Stimulated activated naive B cell treated with anti-CD40 and anti-IgM and Interleukin-4, amounts not matched to agents 10 μg/mL and 1 μg/mL and 100 μg/mL, for 72 hours (primary cell): ENCODE measurements at regions not wholly inside any gene's neighbourhood (a gene's known extent, or its start where the extent isn't known, plus 50 kb on each side); places are given as distances from the start of the nearest gene placed in this dataset.

Experiments used
- ATAC-seq, 2 donors: fragments of 150-1000 bp; cut with Tn5 transposase; replicated peaks; 2 replicates each; pipeline ENCODE4 v1.10.0; 2021; ENCODE audit warnings: moderate library complexity in 1 of 2
- DNase-seq: peaks from one replicate; pipeline ENCODE4 v3.0.0; 2021
- H3K27ac Mint-ChIP-seq: one replicate; pipeline ENCODE4 v1.8.0; 2022; ENCODE audit warnings: mild to moderate bottlenecking, mixed read lengths
- H3K27me3 Mint-ChIP-seq, 2 donors: one replicate each; pipeline ENCODE4 v1.8.0; 2022; ENCODE audit warnings: mixed read lengths in 2 of 2
- H3K36me3 Mint-ChIP-seq, 2 donors: one replicate each; pipeline ENCODE4 v1.8.0; 2022; ENCODE audit warnings: mixed read lengths in 2 of 2, mild to moderate bottlenecking in 1 of 2
- H3K4me1 Mint-ChIP-seq, 2 donors: one replicate each; pipeline ENCODE4 v1.8.0; 2022; ENCODE audit warnings: mixed read lengths in 2 of 2, mild to moderate bottlenecking in 1 of 2
- H3K4me3 Mint-ChIP-seq, 2 donors: one replicate each; pipeline ENCODE4 v1.8.0; 2022; ENCODE audit warnings: mild to moderate bottlenecking in 2 of 2, mixed read lengths in 2 of 2, moderate library complexity in 1 of 2
- H3K9me3 Mint-ChIP-seq, 2 donors: one replicate each; pipeline ENCODE4 v1.8.0; 2022; ENCODE audit warnings: mixed read lengths in 2 of 2, mild to moderate bottlenecking in 1 of 2

DNA sequence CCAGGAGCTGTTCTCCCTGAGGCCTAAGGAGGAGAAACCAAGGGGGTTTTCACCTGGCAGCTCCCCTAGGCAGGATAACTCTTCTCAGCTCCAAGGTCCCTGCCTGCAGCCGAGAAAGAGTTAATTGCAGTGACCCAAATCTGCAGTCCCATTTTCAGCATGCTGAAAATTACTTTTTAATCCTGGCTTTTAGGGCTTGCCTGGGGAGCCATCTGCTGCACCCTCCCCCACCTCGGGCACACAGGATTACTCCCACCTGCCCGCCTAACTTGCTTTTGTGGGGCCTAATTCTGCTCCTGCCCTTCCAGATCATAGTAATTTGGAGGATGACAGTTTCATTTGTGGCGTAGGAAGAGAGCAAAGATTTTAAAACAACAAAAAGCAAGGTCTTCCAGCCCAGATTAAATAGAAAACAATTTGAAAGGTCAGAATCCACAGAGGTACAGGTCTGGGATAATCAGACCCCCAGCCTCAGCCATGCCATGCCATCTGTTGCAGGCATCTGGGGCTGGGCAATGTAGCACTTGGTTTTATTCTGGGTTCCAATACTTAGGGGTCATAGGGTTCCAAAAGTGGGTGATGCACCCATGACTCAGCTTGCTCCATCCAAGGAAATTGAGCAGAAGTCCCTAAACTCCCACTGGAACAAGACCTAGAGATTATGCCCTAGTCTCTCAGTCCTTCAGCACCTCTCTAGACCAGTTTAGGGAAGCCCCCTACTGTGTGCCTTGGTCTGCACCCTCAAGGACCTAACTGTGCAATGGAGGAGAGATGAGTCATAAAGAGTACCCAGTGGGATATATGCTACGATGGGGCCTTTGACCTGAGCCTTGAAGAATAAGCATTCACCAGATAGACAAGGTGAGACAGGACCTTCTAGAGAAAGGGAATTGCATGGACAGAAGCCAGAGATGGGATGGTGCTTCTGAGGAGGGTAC is 64.5 kb upstream of the NLK start:
- Mint-ChIP-seq H3K36me3 (no peaks in the 10 kb centered on the region), H3K27me3 (peaks cover 0 to 5% of the 10 kb centered on the region in 2 donors), H3K9me3 (no peaks in the 10 kb centered on the region), H3K4me3 (no peak overlapping the region), H3K27ac (no peak overlapping the region), H3K4me1 (peaks cover 4 to 8% of the 10 kb centered on the region in 2 donors)
- ATAC-seq (no peak), DNase-seq (no peak)

DNA sequence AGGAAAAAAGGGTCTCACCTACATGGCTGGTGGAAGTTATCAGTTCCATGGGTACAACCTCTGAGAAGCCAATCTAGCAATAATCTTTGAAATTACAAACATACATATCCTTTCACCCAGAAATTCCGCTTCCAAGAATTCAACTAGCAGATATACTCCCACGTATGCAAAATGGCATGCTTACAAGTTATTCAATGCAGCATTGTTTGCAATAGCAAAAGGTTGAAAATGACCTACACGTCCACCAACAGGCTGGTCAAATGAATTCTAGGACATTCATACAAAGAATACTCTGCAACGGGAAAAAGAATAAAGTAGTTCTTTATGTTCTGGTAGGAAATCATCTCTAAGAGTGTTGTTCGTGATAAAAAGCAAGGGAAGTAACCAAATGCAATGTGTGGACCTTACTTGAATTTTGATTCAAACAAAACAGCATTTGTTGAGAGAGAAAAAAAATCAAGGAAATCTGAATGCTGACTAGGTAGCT is 63.7 kb upstream of the NLK start:
- H3K27me3 Mint-ChIP-seq = peaks cover 0 to 9% of the 10 kb centered on the region in 2 donors
- H3K4me3 Mint-ChIP-seq = no peak overlapping the region
- H3K4me1 Mint-ChIP-seq = peaks cover 4 to 8% of the 10 kb centered on the region in 2 donors
- no peak overlapping the region for H3K27ac Mint-ChIP-seq
- DNase-seq = no peak
- no peaks in the 10 kb centered on the region for H3K9me3 Mint-ChIP-seq
- H3K36me3 Mint-ChIP-seq = no peaks in the 10 kb centered on the region
- no peak for ATAC-seq

DNA sequence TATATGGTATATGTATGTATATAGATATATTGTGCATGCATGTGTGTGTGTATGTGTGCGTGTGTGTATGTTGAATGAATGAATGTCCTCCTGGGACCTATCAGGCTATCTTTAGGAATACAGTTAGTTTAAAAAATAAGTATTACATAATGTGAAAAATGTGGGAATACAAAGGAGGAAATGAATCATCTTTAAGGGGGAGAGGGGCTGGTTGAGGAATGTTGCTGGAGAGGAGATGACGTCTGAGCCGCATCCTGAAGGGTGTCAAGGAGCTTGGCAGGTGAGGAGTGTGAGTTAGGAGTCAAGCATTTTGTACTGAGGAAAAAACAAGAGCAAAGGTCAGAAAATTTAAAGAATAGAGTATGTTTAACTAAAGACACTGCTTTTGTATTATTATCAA is 62.4 kb upstream of the NLK start:
- no peaks in the 10 kb centered on the region for H3K36me3 Mint-ChIP-seq
- no peak for DNase-seq

DNA sequence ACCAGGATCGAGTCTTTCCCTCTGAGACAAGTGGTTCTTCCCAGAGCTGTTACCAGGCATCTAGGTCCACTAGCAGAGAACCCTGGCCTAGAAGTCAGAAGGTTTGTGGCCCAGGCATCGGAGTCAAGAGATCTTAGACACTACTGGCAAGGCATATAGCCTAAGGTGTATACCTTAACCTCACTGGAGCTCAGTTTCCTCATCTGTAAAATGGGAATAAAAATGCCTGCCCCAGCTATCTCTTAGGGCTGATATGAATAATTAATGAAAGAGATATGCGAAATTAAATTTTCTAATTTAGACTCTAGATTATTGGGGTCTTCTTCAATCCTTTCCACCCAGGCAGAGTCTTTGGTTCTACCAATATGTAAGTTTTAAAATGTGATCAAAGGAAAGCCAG is 60.5 kb upstream of the NLK start:
- ATAC-seq = no peak
- Mint-ChIP-seq H3K27me3 (peaks cover 6 to 22% of the 10 kb centered on the region in 2 donors), H3K4me3 (no peak overlapping the region), H3K36me3 (no peaks in the 10 kb centered on the region), H3K27ac (no peak overlapping the region), H3K9me3 (no peaks in the 10 kb centered on the region), H3K4me1 (peaks cover 13 to 23% of the 10 kb centered on the region in 2 donors)
- DNase-seq = no peak

More for the DNA sequence above, 62.4 kb upstream of the NLK start:
- no peak overlapping the region for H3K27ac Mint-ChIP-seq
- H3K4me3 Mint-ChIP-seq = no peak overlapping the region
- peaks cover 9 to 12% of the 10 kb centered on the region in 2 donors for H3K4me1 Mint-ChIP-seq
- no peak for ATAC-seq
- H3K27me3 Mint-ChIP-seq = peaks cover 5 to 17% of the 10 kb centered on the region in 2 donors
- no peaks in the 10 kb centered on the region for H3K9me3 Mint-ChIP-seq

DNA sequence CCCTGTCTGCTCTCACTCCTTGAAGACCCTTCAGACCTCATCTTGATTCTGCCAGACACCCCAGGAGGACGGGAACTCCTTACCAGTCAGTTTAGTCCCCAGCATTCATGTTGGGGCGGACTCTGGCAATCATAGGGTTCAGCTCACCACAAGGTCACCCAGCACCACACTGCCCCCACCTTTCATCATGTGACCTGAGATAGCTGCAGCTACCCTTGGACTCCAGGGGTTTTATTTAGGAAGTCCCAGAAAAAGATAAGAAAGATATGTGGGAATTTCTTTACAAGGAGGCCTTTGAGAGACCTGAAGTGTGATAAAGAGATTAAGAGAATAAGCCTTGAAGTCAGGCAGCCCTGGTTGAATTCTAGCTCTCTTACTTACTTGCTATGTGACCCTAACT is 59.8 kb upstream of the NLK start:
- ATAC-seq (no peak), DNase-seq (no peak)
- H3K4me1 Mint-ChIP-seq = peaks cover 13 to 23% of the 10 kb centered on the region in 2 donors
- no peaks in the 10 kb centered on the region for H3K36me3 Mint-ChIP-seq
- H3K4me3 Mint-ChIP-seq = no peak overlapping the region
- H3K27me3 Mint-ChIP-seq = peaks cover 6 to 26% of the 10 kb centered on the region in 2 donors
- H3K9me3 Mint-ChIP-seq = no peaks in the 10 kb centered on the region
- peak overlapping the region; percentile 27 for H3K27ac Mint-ChIP-seq

DNA sequence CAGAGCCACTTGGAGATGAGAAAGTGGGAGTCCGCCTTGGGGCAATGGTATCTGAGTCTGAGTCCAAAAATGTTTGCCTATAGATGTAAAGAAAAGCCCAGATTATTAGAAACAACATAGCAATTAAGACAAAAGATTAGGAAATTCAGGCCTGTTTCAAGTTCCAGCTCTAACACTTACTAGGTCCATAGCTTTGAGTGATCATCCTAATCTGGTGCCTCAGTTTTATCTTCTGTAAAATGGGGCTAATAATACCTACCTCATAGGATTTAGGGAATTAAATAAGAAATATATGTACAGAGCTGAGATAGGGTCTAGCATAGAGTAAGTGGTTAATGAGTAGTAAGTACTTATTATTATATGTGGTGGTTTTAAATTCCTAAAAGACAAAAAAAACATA is 58.6 kb upstream of the NLK start:
- H3K4me3 Mint-ChIP-seq = no peak overlapping the region
- peaks cover 6 to 27% of the 10 kb centered on the region in 2 donors for H3K27me3 Mint-ChIP-seq
- ATAC-seq = no peak
- no peak overlapping the region for H3K27ac Mint-ChIP-seq
- no peaks in the 10 kb centered on the region for H3K36me3 Mint-ChIP-seq
- H3K9me3 Mint-ChIP-seq = no peaks in the 10 kb centered on the region
- peaks cover 13 to 23% of the 10 kb centered on the region in 2 donors for H3K4me1 Mint-ChIP-seq
- DNase-seq = no peak

DNA sequence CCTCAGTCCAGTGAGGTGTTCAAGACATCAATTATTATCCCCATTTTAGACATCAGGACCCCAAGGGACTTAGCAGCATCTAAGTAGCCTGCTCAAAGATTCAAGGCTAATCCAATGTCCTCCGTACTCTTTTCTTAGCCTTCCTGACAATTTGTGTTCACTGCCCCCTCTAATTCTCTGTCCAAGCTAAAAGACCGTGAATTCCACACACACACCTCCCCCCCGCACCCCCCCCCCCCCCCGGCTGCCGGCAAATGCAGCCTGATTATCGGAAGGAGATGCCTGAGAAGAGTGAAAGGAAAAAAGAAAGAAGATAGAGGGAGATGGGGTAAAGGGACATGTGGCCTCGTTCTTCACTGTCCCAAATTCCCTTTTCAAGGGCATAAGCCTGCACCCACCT is 58.1 kb upstream of the NLK start:
- peaks cover 6 to 27% of the 10 kb centered on the region in 2 donors for H3K27me3 Mint-ChIP-seq

DNA sequence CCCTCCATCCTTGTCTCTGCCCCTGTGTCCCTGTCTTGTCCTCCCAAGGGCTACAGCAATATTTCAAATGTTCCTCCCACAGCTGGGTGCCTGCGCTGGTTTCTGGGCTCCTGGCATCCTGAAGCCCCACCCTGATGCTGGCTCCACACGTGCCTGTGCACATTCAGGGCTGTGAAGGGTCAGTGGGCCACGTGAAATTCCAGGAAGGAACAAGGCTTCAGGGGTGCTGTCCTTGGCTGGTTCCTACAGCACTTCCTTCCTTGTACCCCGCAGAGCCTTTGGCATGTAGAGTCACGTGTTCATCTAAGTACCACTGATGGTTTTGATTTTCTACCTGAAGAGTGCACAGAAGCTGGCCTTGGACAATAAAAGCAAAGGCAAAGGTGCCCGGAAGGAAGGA is 57.7 kb upstream of the NLK start:
- H3K4me3 Mint-ChIP-seq = no peak overlapping the region

More for the DNA sequence above, 58.1 kb upstream of the NLK start:
- no peak overlapping the region for H3K27ac Mint-ChIP-seq
- H3K36me3 Mint-ChIP-seq = no peaks in the 10 kb centered on the region
- DNase-seq (no peak), ATAC-seq (no peak)
- H3K4me1 Mint-ChIP-seq = peaks cover 13 to 23% of the 10 kb centered on the region in 2 donors
- no peak overlapping the region for H3K4me3 Mint-ChIP-seq
- H3K9me3 Mint-ChIP-seq = no peaks in the 10 kb centered on the region

DNA sequence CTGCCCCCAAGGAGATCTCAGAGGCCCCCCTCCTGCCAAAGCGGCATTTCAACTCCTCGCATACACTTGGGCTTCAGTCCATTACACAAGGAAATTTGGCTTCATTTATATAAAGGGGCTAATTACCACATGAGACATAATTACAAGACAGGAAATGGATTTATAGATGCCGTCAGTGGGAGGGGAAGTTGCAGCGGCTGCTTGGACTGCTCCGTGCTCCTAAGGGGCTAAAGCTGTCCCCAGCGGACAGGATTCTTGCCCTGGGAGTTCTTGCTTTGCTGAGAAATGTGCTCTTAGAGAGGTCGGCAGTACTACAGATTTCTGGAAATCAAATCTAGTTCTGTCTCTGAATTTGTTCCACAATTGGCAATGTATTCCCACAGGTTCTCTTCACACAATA is 57.2 kb upstream of the NLK start:
- peaks cover 13 to 23% of the 10 kb centered on the region in 2 donors for H3K4me1 Mint-ChIP-seq
- peaks cover 6 to 27% of the 10 kb centered on the region in 2 donors for H3K27me3 Mint-ChIP-seq
- H3K4me3 Mint-ChIP-seq = no peak overlapping the region
- no peaks in the 10 kb centered on the region for H3K9me3 Mint-ChIP-seq
- ATAC-seq (peak in 1 of 2 donors; percentile 31), DNase-seq (no peak)
- peak overlapping the region; percentile 20 for H3K27ac Mint-ChIP-seq
- no peaks in the 10 kb centered on the region for H3K36me3 Mint-ChIP-seq

More for the DNA sequence above, 57.7 kb upstream of the NLK start:
- ATAC-seq (no peak), DNase-seq (no peak)
- Mint-ChIP-seq H3K4me1 (peaks cover 13 to 23% of the 10 kb centered on the region in 2 donors), H3K27ac (peak overlapping the region; percentile 20), H3K9me3 (no peaks in the 10 kb centered on the region), H3K27me3 (peaks cover 6 to 27% of the 10 kb centered on the region in 2 donors), H3K36me3 (no peaks in the 10 kb centered on the region)

DNA sequence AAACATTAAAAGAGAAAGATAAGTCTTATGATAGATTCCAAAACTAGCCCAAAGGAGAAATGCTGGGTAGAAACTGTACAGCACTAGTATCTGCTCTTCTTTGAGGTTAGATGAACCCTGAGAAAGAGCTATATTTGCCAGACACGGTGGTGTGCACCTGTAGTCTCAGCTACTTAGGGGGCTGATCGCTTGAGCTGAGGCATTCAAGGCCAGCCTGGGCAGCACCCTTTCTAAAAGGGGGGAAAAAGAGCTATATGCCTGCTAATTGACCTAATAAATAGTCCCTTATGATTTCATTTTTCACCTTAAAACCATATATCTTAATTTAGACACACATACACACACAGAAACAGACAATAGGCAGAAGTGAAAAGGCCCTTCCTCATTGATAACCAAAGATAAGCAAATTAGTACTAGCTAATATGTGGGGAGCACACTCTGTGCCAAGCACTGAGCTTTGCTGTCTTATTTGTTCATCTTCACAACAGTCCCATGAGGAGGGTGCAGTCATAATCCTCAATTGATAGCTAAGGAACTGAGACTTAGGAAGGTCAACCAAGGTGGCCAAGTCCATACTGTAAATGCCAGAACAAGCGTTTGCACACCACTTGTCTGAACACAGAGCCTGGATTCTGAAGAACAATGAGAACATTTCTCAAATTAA is 56.6 kb upstream of the NLK start:
- no peak for DNase-seq
- Mint-ChIP-seq H3K4me3 (no peak overlapping the region), H3K27me3 (peaks cover 8 to 30% of the 10 kb centered on the region in 2 donors), H3K36me3 (no peaks in the 10 kb centered on the region), H3K9me3 (no peaks in the 10 kb centered on the region), H3K27ac (peak overlapping the region; percentile 20), H3K4me1 (peaks cover 12 to 22% of the 10 kb centered on the region in 2 donors)
- ATAC-seq = peak; percentile 84 to 87

DNA sequence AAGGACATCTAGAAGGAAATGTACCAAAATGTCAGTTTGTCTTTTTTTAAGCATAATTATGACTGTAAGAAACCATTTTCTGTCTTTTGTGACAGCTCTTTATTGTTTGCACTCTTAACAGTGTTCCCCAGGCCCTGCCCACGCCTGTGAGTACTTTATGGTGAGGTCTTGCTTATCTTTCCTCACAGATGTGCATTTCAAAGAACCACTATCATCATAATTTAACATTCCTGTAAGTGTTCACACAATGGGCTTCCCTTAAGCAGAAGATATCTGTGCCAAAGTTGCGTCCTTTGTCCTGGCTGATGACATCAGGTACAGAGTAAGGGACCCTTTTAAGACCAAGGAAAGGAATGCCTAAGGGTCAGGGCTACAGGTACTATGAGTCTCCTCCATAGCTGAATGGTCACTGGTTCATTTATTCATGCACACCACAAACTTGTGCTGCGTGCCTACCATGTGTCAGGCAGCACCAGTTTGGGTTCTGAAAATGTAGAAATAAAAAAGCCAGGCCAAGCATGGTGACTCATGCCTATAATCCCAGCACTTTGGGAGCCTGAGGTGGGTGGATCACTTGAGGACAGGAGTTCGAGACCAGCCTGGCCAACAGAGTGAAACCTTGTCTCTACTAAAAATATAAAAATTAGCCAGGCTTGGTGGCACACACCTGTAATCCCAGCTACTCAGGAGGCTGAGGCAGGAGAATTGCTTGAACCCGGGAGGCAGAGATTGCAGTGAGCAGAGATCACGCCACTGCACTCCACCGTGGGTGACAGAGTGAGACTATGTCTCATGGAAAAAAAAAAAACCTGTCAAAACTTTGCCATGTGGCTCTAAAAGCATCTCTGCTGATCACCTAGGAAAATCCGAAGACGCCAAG is 55.4 kb upstream of the NLK start:
- peaks cover 9 to 16% of the 10 kb centered on the region in 2 donors for H3K4me1 Mint-ChIP-seq
- DNase-seq (no peak), ATAC-seq (no peak)
- no peak overlapping the region for H3K27ac Mint-ChIP-seq
- H3K27me3 Mint-ChIP-seq = peaks cover 13 to 36% of the 10 kb centered on the region in 2 donors
- H3K4me3 Mint-ChIP-seq = no peak overlapping the region
- no peaks in the 10 kb centered on the region for H3K9me3 Mint-ChIP-seq
- H3K36me3 Mint-ChIP-seq = no peaks in the 10 kb centered on the region

DNA sequence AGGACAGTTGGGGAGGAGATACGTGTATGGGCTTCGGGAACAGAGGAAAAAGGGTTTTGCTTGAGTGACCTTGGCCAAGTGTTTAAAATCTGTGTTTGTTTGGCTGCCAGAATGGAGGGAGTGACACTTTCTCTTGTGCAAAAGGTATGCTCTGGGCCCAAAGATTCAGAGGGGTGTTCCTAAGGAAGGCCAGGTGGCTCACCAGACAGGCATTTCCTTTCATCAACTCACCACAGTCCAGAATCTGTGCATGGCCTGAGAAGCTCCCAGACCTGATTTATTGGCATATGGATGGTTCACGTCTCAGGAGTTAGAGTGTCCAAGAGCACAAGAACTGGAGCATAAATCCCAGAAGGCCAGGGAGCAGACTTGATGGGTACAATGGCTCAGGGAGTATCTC is 53.4 kb upstream of the NLK start:
- Mint-ChIP-seq H3K4me1 (peaks cover 9 to 16% of the 10 kb centered on the region in 2 donors), H3K27ac (no peak overlapping the region), H3K4me3 (no peak overlapping the region), H3K9me3 (no peaks in the 10 kb centered on the region), H3K27me3 (peaks cover 13 to 26% of the 10 kb centered on the region in 2 donors), H3K36me3 (no peaks in the 10 kb centered on the region)
- ATAC-seq = no peak
- DNase-seq = no peak

DNA sequence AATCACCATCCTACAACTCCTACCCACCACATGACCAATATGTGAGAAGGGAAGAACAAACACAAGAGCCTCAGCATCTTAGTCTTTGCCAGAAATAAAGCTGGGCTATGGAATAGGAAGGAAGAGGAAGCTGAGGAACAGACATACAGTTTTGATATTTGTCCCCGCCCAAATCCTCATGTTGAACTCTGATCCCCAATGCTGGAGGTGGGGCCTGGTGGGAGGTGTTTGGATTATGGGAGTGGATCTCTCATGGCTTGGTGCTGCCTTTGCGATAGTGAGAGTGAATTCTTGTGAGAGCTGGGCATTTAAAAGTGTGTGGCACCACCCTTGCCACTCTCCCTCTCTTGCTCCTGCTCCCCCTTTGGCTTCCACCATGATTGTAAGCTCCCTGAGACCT is 52.4 kb upstream of the NLK start:
- Mint-ChIP-seq H3K27ac (no peak overlapping the region), H3K4me1 (peaks cover 4 to 11% of the 10 kb centered on the region in 2 donors), H3K4me3 (no peak overlapping the region), H3K27me3 (peaks cover 9 to 20% of the 10 kb centered on the region in 2 donors), H3K36me3 (no peaks in the 10 kb centered on the region), H3K9me3 (no peaks in the 10 kb centered on the region)
- DNase-seq (no peak), ATAC-seq (no peak)

DNA sequence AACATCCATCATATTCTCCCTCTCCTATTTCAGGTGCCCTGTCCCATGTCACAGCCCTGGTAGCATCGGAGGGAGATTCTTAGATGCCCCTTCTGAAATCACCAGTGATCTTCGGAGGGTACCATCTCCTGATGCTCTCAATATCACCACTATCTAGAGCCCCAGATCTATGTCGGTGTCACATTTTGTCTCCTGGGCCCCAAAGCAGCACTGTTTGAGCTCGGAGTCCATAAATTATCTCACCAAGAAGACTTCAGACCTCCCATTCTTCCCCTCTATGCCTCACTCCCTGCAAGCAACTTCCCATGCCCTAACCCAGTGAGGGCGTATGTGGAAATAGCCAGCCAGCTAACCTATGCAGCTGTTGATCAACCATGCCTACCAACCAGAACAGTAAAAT is 51.5 kb upstream of the NLK start:
- Mint-ChIP-seq H3K4me3 (no peak overlapping the region), H3K9me3 (no peaks in the 10 kb centered on the region), H3K27me3 (peaks cover 17 to 25% of the 10 kb centered on the region in 2 donors), H3K27ac (no peak overlapping the region), H3K4me1 (peaks cover 0 to 2% of the 10 kb centered on the region in 2 donors), H3K36me3 (no peaks in the 10 kb centered on the region)
- no peak for DNase-seq
- ATAC-seq = no peak
